Epithelial cell of esophagus (primary cell): ENCODE measurements at regions not wholly inside any gene's neighbourhood (a gene's known extent, or its start where the extent isn't known, plus 50 kb on each side); places are given as distances from the start of the nearest gene placed in this dataset.

Experiments
- DNase-seq: peaks from one replicate; pipeline ENCODE4 v3.0.0; 2010; ENCODE audit warnings: low read depth
- H3K4me3 ChIP-seq: 2 replicates; pipeline ENCODE4 v1.5.1; 2011; ENCODE audit warnings: mild to moderate bottlenecking, low read length, control low read depth
- TF ChIP-seq, protein P1 (sequence below): IDR thresholded peaks from 2 replicates; pipeline ENCODE4 v1.5.1; 2011; ENCODE audit warnings: low read depth, mild to moderate bottlenecking, low read length, control low read depth, inconsistent platforms; ENCODE audit not compliant: insufficient read depth; ENCODE audit errors: missing control alignments

- H3K4me3 ChIP-seq, result no peak overlapping the region
- TF ChIP-seq, protein P1, sequence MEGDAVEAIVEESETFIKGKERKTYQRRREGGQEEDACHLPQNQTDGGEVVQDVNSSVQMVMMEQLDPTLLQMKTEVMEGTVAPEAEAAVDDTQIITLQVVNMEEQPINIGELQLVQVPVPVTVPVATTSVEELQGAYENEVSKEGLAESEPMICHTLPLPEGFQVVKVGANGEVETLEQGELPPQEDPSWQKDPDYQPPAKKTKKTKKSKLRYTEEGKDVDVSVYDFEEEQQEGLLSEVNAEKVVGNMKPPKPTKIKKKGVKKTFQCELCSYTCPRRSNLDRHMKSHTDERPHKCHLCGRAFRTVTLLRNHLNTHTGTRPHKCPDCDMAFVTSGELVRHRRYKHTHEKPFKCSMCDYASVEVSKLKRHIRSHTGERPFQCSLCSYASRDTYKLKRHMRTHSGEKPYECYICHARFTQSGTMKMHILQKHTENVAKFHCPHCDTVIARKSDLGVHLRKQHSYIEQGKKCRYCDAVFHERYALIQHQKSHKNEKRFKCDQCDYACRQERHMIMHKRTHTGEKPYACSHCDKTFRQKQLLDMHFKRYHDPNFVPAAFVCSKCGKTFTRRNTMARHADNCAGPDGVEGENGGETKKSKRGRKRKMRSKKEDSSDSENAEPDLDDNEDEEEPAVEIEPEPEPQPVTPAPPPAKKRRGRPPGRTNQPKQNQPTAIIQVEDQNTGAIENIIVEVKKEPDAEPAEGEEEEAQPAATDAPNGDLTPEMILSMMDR, result no peak
- no peak for DNase-seq
Observed at GRCh38 chr18:64966667-64967066, 784.1 kb upstream of the CDH7 start.

DNA sequence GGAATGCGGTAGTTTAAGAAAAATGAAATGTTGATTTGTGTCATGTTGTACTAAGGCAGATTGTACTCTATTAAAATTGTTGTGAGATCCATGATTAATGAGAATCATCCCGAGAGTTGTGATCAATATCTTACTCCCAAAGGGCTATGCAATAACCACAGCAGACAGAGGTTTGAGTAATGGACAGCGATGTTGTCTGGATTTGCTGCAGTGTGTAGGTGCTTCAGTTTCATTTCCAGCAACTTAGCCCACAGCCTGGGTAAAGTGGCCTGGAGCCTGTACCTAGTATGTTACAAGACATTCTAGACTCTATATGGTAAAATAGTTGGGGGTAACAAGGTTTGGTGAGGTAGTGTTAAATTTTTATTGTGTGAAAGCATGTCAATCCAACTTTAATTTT lies 794.3 kb upstream of the CDH7 start:
- no peak for DNase-seq
- no peak overlapping the region for H3K4me3 ChIP-seq
- TF ChIP-seq, protein P1, result no peak

DNA sequence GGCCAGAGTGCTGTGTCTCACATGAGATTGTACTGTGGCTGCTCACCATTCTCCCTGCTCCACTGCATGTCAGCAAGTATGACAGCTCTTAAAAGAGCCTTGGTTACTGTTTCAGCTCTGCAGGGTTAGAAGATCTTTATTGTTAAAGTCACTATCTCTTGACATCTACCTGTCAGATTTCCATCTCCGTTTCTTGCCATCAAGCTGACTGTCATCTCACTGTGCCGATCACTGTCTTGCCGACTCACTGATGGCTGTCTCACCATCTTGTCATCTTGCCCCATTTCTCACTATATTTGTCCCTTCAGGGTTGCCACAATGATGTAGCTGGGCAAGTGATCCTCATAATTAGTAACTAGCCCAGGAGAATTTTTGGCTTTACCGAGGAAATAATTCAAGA lies 800.9 kb upstream of the CDH7 start:
- H3K4me3 ChIP-seq, result no peak overlapping the region
- TF ChIP-seq, protein P1, result no peak
- DNase-seq, result no peak

- H3K4me3 ChIP-seq, result no peak overlapping the region
- no peak for DNase-seq
- TF ChIP-seq, protein P1, result no peak
Observed at GRCh38 chr18:64936671-64937070, 787.8 kb upstream of the LINC00305 start.

- no peak overlapping the region for H3K4me3 ChIP-seq
- TF ChIP-seq, protein P1, result no peak
- DNase-seq, result peak; percentile 21
Observed at GRCh38 chr18:64929036-64929435, 780.1 kb upstream of the LINC00305 start.

GRCh38 chr18:64919971-64920570 lies 771.2 kb upstream of the LINC00305 start:
- TF ChIP-seq, protein P1, result no peak

GRCh38 chr18:64918851-64919250 lies 770.0 kb upstream of the LINC00305 start:
- no peak overlapping the region for H3K4me3 ChIP-seq
- DNase-seq, result no peak
- TF ChIP-seq, protein P1, result no peak

More at GRCh38 chr18:64919971-64920570, 771.2 kb upstream of the LINC00305 start:
- no peak for DNase-seq
- no peak overlapping the region for H3K4me3 ChIP-seq
